GM21381 (cell line): ENCODE measurements at regions not wholly inside any gene's neighbourhood (a gene's known extent, or its start where the extent isn't known, plus 50 kb on each side); places are given as distances from the start of the nearest gene placed in this dataset.
"Not testable (repeated sequence)": the region's sequence is repeated elsewhere in the genome, so short reads cannot be mapped to it uniquely, and the experiment has no call there.

Source experiments
- ATAC-seq: cut with Tn5 transposase; IDR thresholded peaks from one replicate; pipeline ENCODE4 v1.9.1; 2021; ENCODE audit warnings: mild to moderate bottlenecking, moderate library complexity; ENCODE audit not compliant: unreplicated experiment

- ATAC-seq = no peak
Observed at GRCh38 chr2:8329660-8330622, 351.9 kb upstream of the ID2 start.

- ATAC-seq = no peak
Observed at GRCh38 chr2:8331068-8331467, 350.8 kb upstream of the ID2 start.

- no peak for ATAC-seq
Observed at GRCh38 chr2:8332646-8333045, 349.2 kb upstream of the ID2 start.

- ATAC-seq = no peak
Observed at GRCh38 chr2:8333177-8333831, 348.6 kb upstream of the ID2 start.

- ATAC-seq = not testable (repeated sequence)
Observed at GRCh38 chr2:8333832-8334187, 348.0 kb upstream of the ID2 start.

- ATAC-seq = no peak
Observed at GRCh38 chr2:8334866-8335325, 347.0 kb upstream of the ID2 start.

- ATAC-seq = no peak
Observed at GRCh38 chr2:8335801-8336200, 346.1 kb upstream of the ID2 start.

GRCh38 chr2:8337321-8337720 lies 344.5 kb upstream of the ID2 start:
- ATAC-seq = no peak

- ATAC-seq = no peak
Observed at GRCh38 chr2:8342407-8342806, 339.4 kb upstream of the ID2 start.

- ATAC-seq = no peak
Observed at GRCh38 chr2:8343031-8343430, 338.8 kb upstream of the ID2 start.

- no peak for ATAC-seq
Observed at GRCh38 chr2:8344144-8345097, 337.4 kb upstream of the ID2 start.

GRCh38 chr2:8345200-8345599 lies 336.7 kb upstream of the ID2 start:
- no peak for ATAC-seq

- ATAC-seq = no peak
Observed at GRCh38 chr2:8346208-8346607, 335.6 kb upstream of the ID2 start.

- ATAC-seq = no peak
Observed at GRCh38 chr2:8346706-8347430, 335.0 kb upstream of the ID2 start.

GRCh38 chr2:8348911-8349310 lies 332.9 kb upstream of the ID2 start:
- ATAC-seq = not testable (repeated sequence)

- no peak for ATAC-seq
Observed at GRCh38 chr2:8352296-8352695, 329.6 kb upstream of the ID2 start.

GRCh38 chr2:8352989-8353388 lies 328.9 kb upstream of the ID2 start:
- ATAC-seq = no peak

- no peak for ATAC-seq
Observed at GRCh38 chr2:8355102-8355859, 326.6 kb upstream of the ID2 start.

- no peak for ATAC-seq
Observed at GRCh38 chr2:8357738-8358518, 323.9 kb upstream of the ID2 start.
